ENCODE measurements at regions not wholly inside any gene's neighbourhood (a gene's known extent, or its start where the extent isn't known, plus 50 kb on each side); places are given as distances from the start of the nearest gene placed in this dataset.

GRCh38 chr15:70439304-70439877 is 324.0 kb downstream of the UACA start (continued):
- TF ChIP-seq MGA (IDR thresholded peaks at IDR 0.05), result peak; percentile 68
- TF ChIP-seq ZNF197 (CRISPR knock-in tag; IDR thresholded peaks at IDR 0.05; ENCODE audit: low read depth), result peak; percentile 72; the same call in 1 of the 2 replicates
- TF ChIP-seq PTTG1 (tag; IDR thresholded peaks at IDR 0.05; ENCODE audit: low read depth), result peak; percentile 74; the same call in 1 of the 2 replicates
- TF ChIP-seq, protein P1, sequence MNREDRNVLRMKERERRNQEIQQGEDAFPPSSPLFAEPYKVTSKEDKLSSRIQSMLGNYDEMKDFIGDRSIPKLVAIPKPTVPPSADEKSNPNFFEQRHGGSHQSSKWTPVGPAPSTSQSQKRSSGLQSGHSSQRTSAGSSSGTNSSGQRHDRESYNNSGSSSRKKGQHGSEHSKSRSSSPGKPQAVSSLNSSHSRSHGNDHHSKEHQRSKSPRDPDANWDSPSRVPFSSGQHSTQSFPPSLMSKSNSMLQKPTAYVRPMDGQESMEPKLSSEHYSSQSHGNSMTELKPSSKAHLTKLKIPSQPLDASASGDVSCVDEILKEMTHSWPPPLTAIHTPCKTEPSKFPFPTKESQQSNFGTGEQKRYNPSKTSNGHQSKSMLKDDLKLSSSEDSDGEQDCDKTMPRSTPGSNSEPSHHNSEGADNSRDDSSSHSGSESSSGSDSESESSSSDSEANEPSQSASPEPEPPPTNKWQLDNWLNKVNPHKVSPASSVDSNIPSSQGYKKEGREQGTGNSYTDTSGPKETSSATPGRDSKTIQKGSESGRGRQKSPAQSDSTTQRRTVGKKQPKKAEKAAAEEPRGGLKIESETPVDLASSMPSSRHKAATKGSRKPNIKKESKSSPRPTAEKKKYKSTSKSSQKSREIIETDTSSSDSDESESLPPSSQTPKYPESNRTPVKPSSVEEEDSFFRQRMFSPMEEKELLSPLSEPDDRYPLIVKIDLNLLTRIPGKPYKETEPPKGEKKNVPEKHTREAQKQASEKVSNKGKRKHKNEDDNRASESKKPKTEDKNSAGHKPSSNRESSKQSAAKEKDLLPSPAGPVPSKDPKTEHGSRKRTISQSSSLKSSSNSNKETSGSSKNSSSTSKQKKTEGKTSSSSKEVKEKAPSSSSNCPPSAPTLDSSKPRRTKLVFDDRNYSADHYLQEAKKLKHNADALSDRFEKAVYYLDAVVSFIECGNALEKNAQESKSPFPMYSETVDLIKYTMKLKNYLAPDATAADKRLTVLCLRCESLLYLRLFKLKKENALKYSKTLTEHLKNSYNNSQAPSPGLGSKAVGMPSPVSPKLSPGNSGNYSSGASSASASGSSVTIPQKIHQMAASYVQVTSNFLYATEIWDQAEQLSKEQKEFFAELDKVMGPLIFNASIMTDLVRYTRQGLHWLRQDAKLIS (CRISPR knock-in tag; IDR thresholded peaks at IDR 0.05), result no peak
- TF ChIP-seq ZNF232 (CRISPR knock-in tag; IDR thresholded peaks at IDR 0.05), result no peak
- TF ChIP-seq GABPA (tag; conservative IDR thresholded peaks at IDR 0.05; ENCODE audit: low read depth), result peak; percentile 45; the same call in 1 of the 2 replicates
- TF ChIP-seq, protein P2, sequence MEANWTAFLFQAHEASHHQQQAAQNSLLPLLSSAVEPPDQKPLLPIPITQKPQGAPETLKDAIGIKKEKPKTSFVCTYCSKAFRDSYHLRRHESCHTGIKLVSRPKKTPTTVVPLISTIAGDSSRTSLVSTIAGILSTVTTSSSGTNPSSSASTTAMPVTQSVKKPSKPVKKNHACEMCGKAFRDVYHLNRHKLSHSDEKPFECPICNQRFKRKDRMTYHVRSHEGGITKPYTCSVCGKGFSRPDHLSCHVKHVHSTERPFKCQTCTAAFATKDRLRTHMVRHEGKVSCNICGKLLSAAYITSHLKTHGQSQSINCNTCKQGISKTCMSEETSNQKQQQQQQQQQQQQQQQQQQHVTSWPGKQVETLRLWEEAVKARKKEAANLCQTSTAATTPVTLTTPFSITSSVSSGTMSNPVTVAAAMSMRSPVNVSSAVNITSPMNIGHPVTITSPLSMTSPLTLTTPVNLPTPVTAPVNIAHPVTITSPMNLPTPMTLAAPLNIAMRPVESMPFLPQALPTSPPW (CRISPR knock-in tag; IDR thresholded peaks at IDR 0.05), result peak; percentile 16; the same call in 1 of the 2 replicates
- TF ChIP-seq MTA3 (IDR thresholded peaks at IDR 0.05; ENCODE audit: borderline replicate concordance), result peak; percentile 34; the same call in 1 of the 2 replicates
- TF ChIP-seq ZNF766 (CRISPR knock-in tag; conservative IDR thresholded peaks at IDR 0.05), result peak; percentile 86
- TF ChIP-seq RAD51 (IDR thresholded peaks at IDR 0.05; ENCODE audit: borderline replicate concordance, low read depth), result peak; percentile 45; the same call in 1 of the 2 replicates
